GM23338 (cell line): ENCODE measurements at regions not wholly inside any gene's neighbourhood (a gene's known extent, or its start where the extent isn't known, plus 50 kb on each side); places are given as distances from the start of the nearest gene placed in this dataset.
"Not testable (repeated sequence)": the region's sequence is repeated elsewhere in the genome, so short reads cannot be mapped to it uniquely, and the experiment has no call there.

Source experiments
- ATAC-seq: fragments of 200-7000 bp; cut with Tn5 transposase; 3 replicates; pipeline ENCODE4 v1.9.1; 2020
- DNase-seq: peaks from one replicate; pipeline ENCODE4 v3.0.0-alpha.2; 2015; ENCODE audit warnings: low spot score
- H2AFZ ChIP-seq: fragments of 200-600 bp; sonication (generic); 2 replicates; pipeline ENCODE4 v1.8.0; 2016; ENCODE audit warnings: antibody characterized with exemption, mild to moderate bottlenecking, moderate library complexity
- H3F3A ChIP-seq: fragments of 200-600 bp; sonication (generic); replicated peaks from 2 replicates; pipeline ENCODE4 v1.8.0; 2017; ENCODE audit warnings: antibody characterized with exemption, mixed run types, low read depth
- H3K27ac ChIP-seq: fragments of 200-600 bp; sonication (generic); 2 replicates; pipeline ENCODE4 v1.6.1; 2016; ENCODE audit warnings: low read depth
- H3K27me3 ChIP-seq: fragments of 200-600 bp; sonication (generic); 2 replicates; pipeline ENCODE4 v1.8.0; 2016; ENCODE audit warnings: mild to moderate bottlenecking, mixed run types, moderate library complexity; ENCODE audit not compliant: insufficient read depth
- H3K36me3 ChIP-seq: fragments of 200-600 bp; sonication (generic); 2 replicates; pipeline ENCODE4 v1.8.0; 2016; ENCODE audit warnings: mild to moderate bottlenecking; ENCODE audit not compliant: insufficient read depth
- H3K4me1 ChIP-seq: fragments of 200-600 bp; sonication (generic); 2 replicates; pipeline ENCODE4 v1.8.0; 2016; ENCODE audit warnings: mild to moderate bottlenecking, moderate library complexity; ENCODE audit not compliant: insufficient read depth
- H3K4me2 ChIP-seq: fragments of 200-600 bp; sonication (generic); 2 replicates; pipeline ENCODE4 v1.7.1; 2017; ENCODE audit warnings: mixed run types
- H3K4me3 ChIP-seq: fragments of 200-600 bp; sonication (generic); 2 replicates; pipeline ENCODE4 v1.6.1; 2016; ENCODE audit warnings: mixed run types
- H3K79me2 ChIP-seq: fragments of 200-600 bp; sonication (generic); replicated peaks from 2 replicates; pipeline ENCODE4 v1.8.0; 2017; ENCODE audit warnings: mild to moderate bottlenecking; ENCODE audit not compliant: insufficient read depth
- H3K9me2 ChIP-seq: fragments of 200-600 bp; sonication (generic); 2 replicates; pipeline ENCODE4 v1.8.0; 2017; ENCODE audit not compliant: insufficient read depth
- H4K20me1 ChIP-seq: fragments of 200-600 bp; sonication (generic); replicated peaks from 2 replicates; pipeline ENCODE4 v1.8.0; 2017; ENCODE audit warnings: mild to moderate bottlenecking; ENCODE audit not compliant: insufficient read depth
- H3K27ac Mint-ChIP-seq: 2 replicates; pipeline ENCODE4 v1.8.0; 2020; ENCODE audit warnings: inconsistent platforms, mild to moderate bottlenecking, moderate library complexity, mixed read lengths
- H3K27me3 Mint-ChIP-seq: 3 replicates; pipeline ENCODE4 v1.8.0; 2022; ENCODE audit warnings: low read depth, mild to moderate bottlenecking, moderate library complexity, mixed read lengths, inconsistent platforms; ENCODE audit not compliant: insufficient read depth, poor library complexity
- H3K36me3 Mint-ChIP-seq: 3 replicates; pipeline ENCODE4 v1.8.0; 2021; ENCODE audit warnings: low read depth, mild to moderate bottlenecking, inconsistent platforms, moderate library complexity, mixed read lengths
- H3K4me1 Mint-ChIP-seq: 3 replicates; pipeline ENCODE4 v1.8.0; 2020; ENCODE audit warnings: mild to moderate bottlenecking, inconsistent platforms, mixed read lengths
- H3K4me3 Mint-ChIP-seq: 3 replicates; pipeline ENCODE4 v1.8.0; 2021; ENCODE audit warnings: moderate library complexity, mild to moderate bottlenecking, inconsistent platforms, mixed read lengths
- H3K9me3 Mint-ChIP-seq: 3 replicates; pipeline ENCODE4 v1.8.0; 2020; ENCODE audit warnings: moderate library complexity, mild to moderate bottlenecking, inconsistent platforms, mixed read lengths
- CTCF ChIP-seq, 2 experiments: fragments of 200-600 bp in 1 of 2; sonication (generic) in 1 of 2; conservative IDR thresholded peaks; 2 replicates each; pipeline versions ENCODE4 v1.5.1 to v1.6.1; 2016 to 2017; ENCODE audit warnings: antibody characterized with exemption in 2 of 2, low read depth in 2 of 2, mild to moderate bottlenecking in 2 of 2, moderate library complexity in 1 of 2
- ZNF462 ChIP-seq: fragments of 250-450 bp; sonication (Bioruptor Pico); IDR thresholded peaks from 2 replicates; pipeline ENCODE4 v1.5.0; 2020; ENCODE audit warnings: mild to moderate bottlenecking, moderate library complexity

GRCh38 chr18:15164446-15164845 lies 416.5 kb downstream of the ANKRD30B start:
- H3K9me2 ChIP-seq, H3K4me1 ChIP-seq, H3K4me1 Mint-ChIP-seq, H3K27me3 ChIP-seq, H2AFZ ChIP-seq, H3K27ac Mint-ChIP-seq, H3F3A ChIP-seq, DNase-seq, ATAC-seq, H3K4me3 ChIP-seq, H3K27ac ChIP-seq, H4K20me1 ChIP-seq, H3K36me3 ChIP-seq, H3K27me3 Mint-ChIP-seq, H3K4me3 Mint-ChIP-seq, H3K36me3 Mint-ChIP-seq, H3K79me2 ChIP-seq, H3K4me2 ChIP-seq: not testable (repeated sequence)
- peaks cover 72% of the 10 kb centered on the region for H3K9me3 Mint-ChIP-seq

GRCh38 chr18:15165048-15165447 lies 417.1 kb downstream of the ANKRD30B start:
- H3K4me1 ChIP-seq = no peaks in the 10 kb centered on the region
- H3K4me1 Mint-ChIP-seq = no peaks in the 10 kb centered on the region
- no peaks in the 10 kb centered on the region for H3K27me3 Mint-ChIP-seq
- DNase-seq = no peak
- H3K4me3 ChIP-seq = no peak overlapping the region
- no peak overlapping the region for H3K4me3 Mint-ChIP-seq
- ATAC-seq = no peak
- no peaks in the 10 kb centered on the region for H4K20me1 ChIP-seq
- H3K4me2 ChIP-seq = no peak overlapping the region
- no peak overlapping the region for H3K27ac Mint-ChIP-seq
- H3K9me2 ChIP-seq = no peaks in the 10 kb centered on the region
- no peak overlapping the region for H2AFZ ChIP-seq
- no peaks in the 10 kb centered on the region for H3K36me3 ChIP-seq
- TF ChIP-seq ZNF462 (CRISPR knock-in tag) = no peak
- no peak for TF ChIP-seq CTCF (conservative IDR thresholded peaks at IDR 0.05; ENCODE audit: low read depth in 2 of 2)
- H3K27ac ChIP-seq = no peak overlapping the region
- H3K27me3 ChIP-seq = no peaks in the 10 kb centered on the region
- H3F3A ChIP-seq = no peaks in the 10 kb centered on the region
- peaks cover 12% of the 10 kb centered on the region; the same call in 2 of the 3 replicates for H3K36me3 Mint-ChIP-seq
- H3K79me2 ChIP-seq = no peaks in the 10 kb centered on the region
- H3K9me3 Mint-ChIP-seq = peaks cover 73% of the 10 kb centered on the region

- not testable (repeated sequence) for H2AFZ ChIP-seq, DNase-seq, H3K27ac ChIP-seq, H3K27ac Mint-ChIP-seq, ATAC-seq, H3K9me2 ChIP-seq, H3K4me2 ChIP-seq, H3K4me1 Mint-ChIP-seq, H3K27me3 ChIP-seq, H3K79me2 ChIP-seq, H3K4me3 ChIP-seq, H3F3A ChIP-seq, H3K36me3 ChIP-seq, H4K20me1 ChIP-seq, H3K4me1 ChIP-seq, H3K4me3 Mint-ChIP-seq
- peaks cover 34% of the 10 kb centered on the region for H3K9me3 Mint-ChIP-seq
- peaks cover 13% of the 10 kb centered on the region for H3K27me3 Mint-ChIP-seq
- H3K36me3 Mint-ChIP-seq = peaks cover 16% of the 10 kb centered on the region; the same call in 2 of the 3 replicates
Observed at GRCh38 chr18:15193028-15193427, 445.1 kb downstream of the ANKRD30B start.

GRCh38 chr18:15193813-15194212 lies 445.8 kb downstream of the ANKRD30B start:
- H3K9me2 ChIP-seq, H3K27ac ChIP-seq, H3K4me1 Mint-ChIP-seq, H3F3A ChIP-seq, H3K4me2 ChIP-seq, H3K36me3 ChIP-seq, H3K79me2 ChIP-seq, H3K4me3 ChIP-seq, ATAC-seq, H3K27ac Mint-ChIP-seq, H3K4me1 ChIP-seq, DNase-seq, H3K27me3 ChIP-seq, H4K20me1 ChIP-seq, H2AFZ ChIP-seq, H3K4me3 Mint-ChIP-seq: not testable (repeated sequence)
- peaks cover 34% of the 10 kb centered on the region for H3K9me3 Mint-ChIP-seq
- H3K27me3 Mint-ChIP-seq = peaks cover 18% of the 10 kb centered on the region
- H3K36me3 Mint-ChIP-seq = peaks cover 14% of the 10 kb centered on the region; the same call in 2 of the 3 replicates
